K562 (cell line): ENCODE measurements at regions not wholly inside any gene's neighbourhood (a gene's known extent, or its start where the extent isn't known, plus 50 kb on each side); places are given as distances from the start of the nearest gene placed in this dataset.

Experiments used
- ATAC-seq: fragments of 200-7000 bp; cut with Tn5 transposase; 3 replicates; pipeline ENCODE4 v1.9.1; 2020; ENCODE audit warnings: moderate library complexity
- BruUV-seq: library from RNA; stranded (reverse); fragments of 400-500 nt; replicated peaks from 2 replicates; lab custom pipeline; 2021; lab: Mats Ljungman, UMichigan
- CTCF ChIA-PET: fragments of 300-600 bp; formaldehyde crosslinking; extraction: SDS; loops from one replicate; lab custom pipeline; 2021; ENCODE audit warnings: low intra/inter-chr PET ratio; lab: Yijun Ruan, JAX
- POLR2A ChIA-PET: fragments of 300-600, 350-650 bp; sonication (Branson Sonifier 250); formaldehyde crosslinking; extraction: SDS; loops from one replicate; lab custom pipeline; 2021; ENCODE audit warnings: antibody characterized with exemption, inconsistent platforms; lab: Yijun Ruan, JAX
- DNase-seq, 4 experiments: peaks; one replicate each; pipeline versions ENCODE4 v3.0.0 to v3.0.0-alpha.2; 2011 to 2018; ENCODE audit warnings: low spot score in 3 of 4, mixed read lengths in 3 of 4; ENCODE audit errors: extremely low read depth in 1 of 4
- FAIRE-seq: peaks from 2 replicates; lab custom pipeline; 2011; peaks lifted over from hg19 to GRCh38; lab: Jason Lieb, UNC
- H2AFZ ChIP-seq: 2 replicates; pipeline ENCODE4 v1.6.0; 2011; ENCODE audit warnings: low read depth, low read length, control low read depth, inconsistent platforms
- H3K27ac ChIP-seq: fragments of 200-600 bp; 3 replicates; pipeline ENCODE4 v1.8.0; 2011; ENCODE audit warnings: low read depth, mild to moderate bottlenecking, control low read depth, inconsistent platforms, low read length, moderate library complexity, mixed read lengths; ENCODE audit errors: extremely low read depth
- H3K27me3 ChIP-seq, 2 experiments: fragments of 300-600 bp in 1 of 2; 2 replicates in 1 of 2; 3 replicates in 1 of 2; pipeline versions ENCODE4 v1.6.0 to v1.8.0; 2011; ENCODE audit warnings: inconsistent platforms in 2 of 2, low read length in 2 of 2, mild to moderate bottlenecking in 1 of 2, mixed read lengths in 1 of 2, moderate library complexity in 1 of 2; ENCODE audit not compliant: control insufficient read depth in 2 of 2, insufficient read depth in 2 of 2
- H3K36me3 ChIP-seq: fragments of 300-600 bp; 3 replicates; pipeline ENCODE4 v1.8.0; 2011; ENCODE audit warnings: mild to moderate bottlenecking, low read length, inconsistent platforms; ENCODE audit not compliant: control insufficient read depth, insufficient read depth
- H3K4me1 ChIP-seq, 2 experiments: fragments of 200-600 bp in 1 of 2; replicated peaks in 1 of 2; 2 replicates in 1 of 2; 3 replicates in 1 of 2; pipeline versions ENCODE4 v1.5.1 to v1.8.0; 2011; ENCODE audit warnings: inconsistent platforms in 2 of 2, low read length in 2 of 2, mild to moderate bottlenecking in 1 of 2, mixed read lengths in 1 of 2, moderate library complexity in 1 of 2; ENCODE audit not compliant: control insufficient read depth in 2 of 2, insufficient read depth in 2 of 2
- H3K4me2 ChIP-seq: 2 replicates; pipeline ENCODE4 v1.6.1; 2011; ENCODE audit warnings: low read length, control low read depth, inconsistent platforms, mixed read lengths; ENCODE audit not compliant: insufficient read depth
- H3K4me3 ChIP-seq: fragments of 200-600 bp; sonication (generic), shearing (Covaris generic); 2 replicates; pipeline ENCODE4 v1.5.1; 2016; ENCODE audit warnings: control low read depth, inconsistent platforms
- H3K79me2 ChIP-seq: fragments of 200-600 bp; 3 replicates; pipeline ENCODE4 v1.8.0; 2011; ENCODE audit warnings: low read length, inconsistent platforms; ENCODE audit not compliant: control insufficient read depth, insufficient read depth
- H3K9ac ChIP-seq, 2 experiments: 2 replicates each; pipeline versions ENCODE4 v1.6.0 to v1.6.1; 2011; ENCODE audit warnings: low read depth in 2 of 2, low read length in 2 of 2, control low read depth in 1 of 2, inconsistent platforms in 1 of 2, mild to moderate bottlenecking in 1 of 2, mixed read lengths in 1 of 2; ENCODE audit not compliant: insufficient read depth in 1 of 2
- H3K9me1 ChIP-seq: one replicate; pipeline ENCODE4 v1.6.0; 2011; ENCODE audit warnings: inconsistent platforms, mild to moderate bottlenecking, low read length, moderate library complexity; ENCODE audit not compliant: control insufficient read depth, insufficient read depth
- H3K9me3 ChIP-seq: replicated peaks from 2 replicates; pipeline ENCODE4 v1.5.1; 2011; ENCODE audit warnings: low read depth, low read length, inconsistent platforms; ENCODE audit not compliant: control insufficient read depth, insufficient read depth
- H4K20me1 ChIP-seq: replicated peaks from 2 replicates; pipeline ENCODE4 v1.6.1; 2011; ENCODE audit warnings: low read length, inconsistent platforms, mixed read lengths; ENCODE audit not compliant: control insufficient read depth, insufficient read depth
- CHD1 ChIP-seq: fragments of 200-600 bp; sonication (generic); IDR thresholded peaks from one replicate; pipeline ENCODE4 v1.6.1; 2012; ENCODE audit warnings: mild to moderate bottlenecking, moderate library complexity, low read length, inconsistent platforms
- CREBBP ChIP-seq: IDR thresholded peaks from one replicate; pipeline ENCODE4 v1.6.1; 2012; ENCODE audit warnings: low read depth, mild to moderate bottlenecking, control low read depth, inconsistent platforms, low read length
- CXXC5 ChIP-seq: fragments of 250-450 bp; sonication (Bioruptor Pico); IDR thresholded peaks from 2 replicates; pipeline ENCODE4 v1.8.0; 2022; ENCODE audit warnings: inconsistent platforms, mild to moderate bottlenecking, moderate library complexity
- ELK3 ChIP-seq: fragments of 450-650 bp; formaldehyde crosslinking; IDR thresholded peaks from 2 replicates; pipeline ENCODE4 v1.4.0; 2020; ENCODE audit warnings: mild to moderate bottlenecking
- FIP1L1 ChIP-seq: fragments of 200-400 bp; formaldehyde crosslinking; IDR thresholded peaks from 2 replicates; pipeline ENCODE4 v1.6.1; 2018; ENCODE audit warnings: mild to moderate bottlenecking, low read depth, low read length; ENCODE audit not compliant: poor library complexity, severe bottlenecking
- GABPA ChIP-seq: fragments of 200-800 bp; sonication (Bioruptor generic); conservative IDR thresholded peaks from 2 replicates; pipeline ENCODE4 v1.6.1; 2016; ENCODE audit warnings: low read depth, missing genetic modification characterization, missing compliant biosample characterization
- NFATC3 ChIP-seq: fragments of 450-650 bp; IDR thresholded peaks from 2 replicates; pipeline ENCODE4 v1.6.1; 2017; ENCODE audit warnings: mild to moderate bottlenecking
- RBM39 ChIP-seq: fragments of 200-400 bp; formaldehyde crosslinking; optimal IDR thresholded peaks from 2 replicates; pipeline ENCODE3; 2018; ENCODE audit warnings: low read depth, low read length
- SMAD4 ChIP-seq: fragments of 250-450 bp; sonication (Bioruptor Pico); conservative IDR thresholded peaks from 2 replicates; pipeline ENCODE4 v1.8.0; 2021; ENCODE audit warnings: inconsistent platforms, mild to moderate bottlenecking, moderate library complexity
- ZNF507 ChIP-seq: conservative IDR thresholded peaks from 2 replicates; pipeline ENCODE4 v1.6.1; 2017; ENCODE audit warnings: missing genetic modification characterization, missing compliant biosample characterization
- WGBS: fragments of 100-300 bp; shearing (Covaris generic); methylation state at CpG from one replicate; pipeline ENCODE4 v1.1.6; 2016; ENCODE audit warnings: low coverage, mixed read lengths; ENCODE audit not compliant: insufficient coverage; ENCODE audit errors: missing lambda C conversion rate; 5-methylcytosine and 5-hydroxymethylcytosine counted together
- in situ Hi-C: fragments of 300-500 bp; cut with MboI; formaldehyde crosslinking; loops from 4 replicates; pipeline ENCODE4 v1.15.0; 2018; ENCODE audit warnings: inconsistent platforms, mixed read lengths
- intact Hi-C: fragments of 100-400 bp; cut with micrococcal nuclease; formaldehyde crosslinking; loops from 2 replicates; pipeline ENCODE4 v1.14.2; 2022
- TF ChIP-seq, protein P1 (sequence below), 2 experiments: fragments of 450-650 bp in 1 of 2; sonication (generic) in 1 of 2; formaldehyde crosslinking; conservative IDR thresholded peaks; 2 replicates each; pipeline versions ENCODE4 v1.4.0 to v1.8.1; 2020 to 2022; ENCODE audit warnings: mild to moderate bottlenecking in 1 of 2, missing genetic modification reagents in 1 of 2
- TF ChIP-seq, protein P2 (sequence below): fragments of 450-650 bp; formaldehyde crosslinking; IDR thresholded peaks from 2 replicates; pipeline ENCODE4 v1.4.0; 2020; ENCODE audit warnings: mild to moderate bottlenecking, moderate library complexity

- Histone ChIP-seq H3K4me3 (no peak overlapping the region), H3K36me3 (no peaks in the 10 kb centered on the region), H3K4me2 (no peak overlapping the region), H3K27me3 (no peaks in the 10 kb centered on the region; a peak in 1 of 5 replicates), H2AFZ (no peak overlapping the region), H3K4me1 (no peaks in the 10 kb centered on the region), H3K27ac (no peak overlapping the region), H3K9me3 (no peaks in the 10 kb centered on the region), H4K20me1 (no peaks in the 10 kb centered on the region), H3K9me1 (no peaks in the 10 kb centered on the region), H3K9ac (no peak overlapping the region), H3K79me2 (no peaks in the 10 kb centered on the region)
- no peak for FAIRE-seq
- in situ Hi-C loops = no loop called here
- BruUV-seq = no TSS peak
- no peak for ATAC-seq
- TF ChIP-seq, protein P1, sequence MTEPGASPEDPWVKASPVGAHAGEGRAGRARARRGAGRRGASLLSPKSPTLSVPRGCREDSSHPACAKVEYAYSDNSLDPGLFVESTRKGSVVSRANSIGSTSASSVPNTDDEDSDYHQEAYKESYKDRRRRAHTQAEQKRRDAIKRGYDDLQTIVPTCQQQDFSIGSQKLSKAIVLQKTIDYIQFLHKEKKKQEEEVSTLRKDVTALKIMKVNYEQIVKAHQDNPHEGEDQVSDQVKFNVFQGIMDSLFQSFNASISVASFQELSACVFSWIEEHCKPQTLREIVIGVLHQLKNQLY (CRISPR knock-in tag; conservative IDR thresholded peaks at IDR 0.05) = no peak
- TF ChIP-seq, protein P2, sequence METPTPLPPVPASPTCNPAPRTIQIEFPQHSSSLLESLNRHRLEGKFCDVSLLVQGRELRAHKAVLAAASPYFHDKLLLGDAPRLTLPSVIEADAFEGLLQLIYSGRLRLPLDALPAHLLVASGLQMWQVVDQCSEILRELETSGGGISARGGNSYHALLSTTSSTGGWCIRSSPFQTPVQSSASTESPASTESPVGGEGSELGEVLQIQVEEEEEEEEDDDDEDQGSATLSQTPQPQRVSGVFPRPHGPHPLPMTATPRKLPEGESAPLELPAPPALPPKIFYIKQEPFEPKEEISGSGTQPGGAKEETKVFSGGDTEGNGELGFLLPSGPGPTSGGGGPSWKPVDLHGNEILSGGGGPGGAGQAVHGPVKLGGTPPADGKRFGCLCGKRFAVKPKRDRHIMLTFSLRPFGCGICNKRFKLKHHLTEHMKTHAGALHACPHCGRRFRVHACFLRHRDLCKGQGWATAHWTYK = no peak
- no peak for TF ChIP-seq GABPA
- no peak for TF ChIP-seq CXXC5 (CRISPR knock-in tag)
- no peak for TF ChIP-seq ZNF507
- no peak for TF ChIP-seq ELK3
- no peak for TF ChIP-seq NFATC3
- no peak for TF ChIP-seq SMAD4 (CRISPR knock-in tag)
- TF ChIP-seq CHD1 = no peak
- no peak for TF ChIP-seq RBM39
- no peak for TF ChIP-seq FIP1L1
- TF ChIP-seq CREBBP = no peak
- DNase-seq = no peak
- ChIA-PET POLR2A (no interaction called here), CTCF (no interaction called here)
- intact Hi-C loops = no loop called here
- 6% methylated on average over 2 of the region's 2 CpGs for WGBS
Measured at GRCh38 chr13:85725433-85725832, 73.8 kb downstream of the SLITRK6 start.
